Activated CD8-positive, alpha-beta memory T cell treated with anti-CD3 and anti-CD28 coated beads, Interleukin-2, amount 10 ng/mL, durations not matched to agents 7 days and 5 days (primary cell): ENCODE measurements at regions not wholly inside any gene's neighbourhood (a gene's known extent, or its start where the extent isn't known, plus 50 kb on each side); places are given as distances from the start of the nearest gene placed in this dataset.
"Not testable (repeated sequence)": the region's sequence is repeated elsewhere in the genome, so short reads cannot be mapped to it uniquely, and the experiment has no call there.

Experiments used
- ATAC-seq: fragments of 150-1000 bp; cut with Tn5 transposase; one replicate; pipeline ENCODE4 v1.10.0; 2021; ENCODE audit warnings: moderate library complexity
- CTCF ChIA-PET: fragments of 350-600 bp; sonication (Branson Sonifier 250); formaldehyde crosslinking; loops from one replicate; lab custom pipeline; 2021; ENCODE audit warnings: antibody characterized with exemption; lab: Charles Lee
- DNase-seq: peaks from one replicate; pipeline ENCODE4 v3.0.0-alpha.2; 2020
- H3K27ac Mint-ChIP-seq: one replicate; pipeline ENCODE4 v1.8.0; 2021; ENCODE audit warnings: mild to moderate bottlenecking, mixed read lengths
- H3K27me3 Mint-ChIP-seq: one replicate; pipeline ENCODE4 v1.8.0; 2021; ENCODE audit warnings: mixed read lengths
- H3K36me3 Mint-ChIP-seq: one replicate; pipeline ENCODE4 v1.8.0; 2021; ENCODE audit warnings: mild to moderate bottlenecking, mixed read lengths
- H3K4me1 Mint-ChIP-seq: one replicate; pipeline ENCODE4 v1.8.0; 2021; ENCODE audit warnings: mixed read lengths
- H3K4me3 Mint-ChIP-seq: one replicate; pipeline ENCODE4 v1.8.0; 2021; ENCODE audit warnings: mild to moderate bottlenecking, moderate library complexity, mixed read lengths
- H3K9me3 Mint-ChIP-seq: one replicate; pipeline ENCODE4 v1.8.0; 2022; ENCODE audit warnings: low read depth, mixed read lengths

GRCh38 chr1:90362163-90362562, 354.9 kb downstream of the BARHL2 start:
- Mint-ChIP-seq H3K4me3 (no peak overlapping the region), H3K4me1 (no peaks in the 10 kb centered on the region), H3K27ac (no peak overlapping the region), H3K9me3 (no peaks in the 10 kb centered on the region), H3K27me3 (peaks cover 14% of the 10 kb centered on the region), H3K36me3 (no peaks in the 10 kb centered on the region)
- ATAC-seq: no peak
- CTCF ChIA-PET: no interaction called here
- DNase-seq: no peak

- no peaks in the 10 kb centered on the region for H3K4me1 Mint-ChIP-seq
- CTCF ChIA-PET: no interaction called here
- DNase-seq (no peak), ATAC-seq (no peak)
- peaks cover 10% of the 10 kb centered on the region for H3K27me3 Mint-ChIP-seq
- H3K9me3 Mint-ChIP-seq: no peaks in the 10 kb centered on the region
- no peaks in the 10 kb centered on the region for H3K36me3 Mint-ChIP-seq
- H3K27ac Mint-ChIP-seq: no peak overlapping the region
- no peak overlapping the region for H3K4me3 Mint-ChIP-seq
Observed at GRCh38 chr1:90361026-90361425, 356.1 kb downstream of the BARHL2 start.

GRCh38 chr1:90359994-90360393, 357.1 kb downstream of the BARHL2 start:
- Mint-ChIP-seq H3K4me3 (no peak overlapping the region), H3K4me1 (no peaks in the 10 kb centered on the region), H3K9me3 (no peaks in the 10 kb centered on the region), H3K27ac (no peak overlapping the region), H3K36me3 (no peaks in the 10 kb centered on the region), H3K27me3 (peaks cover 8% of the 10 kb centered on the region)
- ATAC-seq (no peak), DNase-seq (no peak)
- CTCF ChIA-PET: no interaction called here

GRCh38 chr1:90358448-90358847, 358.7 kb downstream of the BARHL2 start:
- CTCF ChIA-PET: no interaction called here
- DNase-seq (no peak), ATAC-seq (no peak)
- H3K27ac Mint-ChIP-seq: no peak overlapping the region
- no peaks in the 10 kb centered on the region for H3K4me1 Mint-ChIP-seq
- peaks cover 3% of the 10 kb centered on the region for H3K27me3 Mint-ChIP-seq
- H3K36me3 Mint-ChIP-seq: no peaks in the 10 kb centered on the region
- no peaks in the 10 kb centered on the region for H3K9me3 Mint-ChIP-seq
- no peak overlapping the region for H3K4me3 Mint-ChIP-seq

- ATAC-seq (no peak), DNase-seq (no peak)
- Mint-ChIP-seq H3K27me3 (peaks cover 1% of the 10 kb centered on the region), H3K4me1 (no peaks in the 10 kb centered on the region), H3K36me3 (no peaks in the 10 kb centered on the region), H3K27ac (no peak overlapping the region), H3K9me3 (no peaks in the 10 kb centered on the region), H3K4me3 (no peak overlapping the region)
- CTCF ChIA-PET: no interaction called here
Observed at GRCh38 chr1:90357995-90358394, 359.1 kb downstream of the BARHL2 start.

GRCh38 chr1:90356991-90357390, 360.1 kb downstream of the BARHL2 start:
- DNase-seq (no peak), ATAC-seq (no peak)
- H3K36me3 Mint-ChIP-seq: no peaks in the 10 kb centered on the region
- no peak overlapping the region for H3K4me3 Mint-ChIP-seq
- CTCF ChIA-PET: no interaction called here
- no peaks in the 10 kb centered on the region for H3K27me3 Mint-ChIP-seq
- no peaks in the 10 kb centered on the region for H3K9me3 Mint-ChIP-seq
- H3K4me1 Mint-ChIP-seq: no peaks in the 10 kb centered on the region
- H3K27ac Mint-ChIP-seq: no peak overlapping the region

GRCh38 chr1:90356101-90356500, 361.0 kb downstream of the BARHL2 start:
- H3K27ac Mint-ChIP-seq: no peak overlapping the region
- H3K4me1 Mint-ChIP-seq: no peaks in the 10 kb centered on the region
- no peaks in the 10 kb centered on the region for H3K27me3 Mint-ChIP-seq
- DNase-seq: no peak
- CTCF ChIA-PET: no interaction called here
- no peak overlapping the region for H3K4me3 Mint-ChIP-seq
- no peaks in the 10 kb centered on the region for H3K9me3 Mint-ChIP-seq
- ATAC-seq: no peak
- H3K36me3 Mint-ChIP-seq: no peaks in the 10 kb centered on the region

GRCh38 chr1:90354704-90355103, 359.8 kb downstream of the ZNF326 start:
- CTCF ChIA-PET: no interaction called here

GRCh38 chr1:90351019-90351418, 356.1 kb downstream of the ZNF326 start:
- Mint-ChIP-seq H3K9me3 (no peaks in the 10 kb centered on the region), H3K36me3 (no peaks in the 10 kb centered on the region), H3K27me3 (no peaks in the 10 kb centered on the region), H3K4me3 (no peak overlapping the region), H3K4me1 (no peaks in the 10 kb centered on the region), H3K27ac (no peak overlapping the region)
- CTCF ChIA-PET: no interaction called here
- ATAC-seq: no peak
- no peak for DNase-seq

More at GRCh38 chr1:90354704-90355103, 359.8 kb downstream of the ZNF326 start:
- Mint-ChIP-seq H3K9me3 (no peaks in the 10 kb centered on the region), H3K4me3 (no peak overlapping the region), H3K27me3 (no peaks in the 10 kb centered on the region), H3K27ac (no peak overlapping the region), H3K36me3 (no peaks in the 10 kb centered on the region), H3K4me1 (no peaks in the 10 kb centered on the region)
- ATAC-seq (no peak), DNase-seq (no peak)

GRCh38 chr1:90349510-90349909, 354.6 kb downstream of the ZNF326 start:
- Mint-ChIP-seq H3K27me3 (no peaks in the 10 kb centered on the region), H3K9me3 (no peaks in the 10 kb centered on the region), H3K4me3 (no peak overlapping the region), H3K27ac (no peak overlapping the region), H3K36me3 (no peaks in the 10 kb centered on the region), H3K4me1 (no peaks in the 10 kb centered on the region)
- no peak for ATAC-seq
- DNase-seq: no peak
- CTCF ChIA-PET: no interaction called here

GRCh38 chr1:90348934-90349333, 354.0 kb downstream of the ZNF326 start:
- no peaks in the 10 kb centered on the region for H3K4me1 Mint-ChIP-seq
- no peak overlapping the region for H3K27ac Mint-ChIP-seq
- H3K9me3 Mint-ChIP-seq: no peaks in the 10 kb centered on the region
- CTCF ChIA-PET: no interaction called here
- no peak for DNase-seq
- no peak overlapping the region for H3K4me3 Mint-ChIP-seq
- H3K27me3 Mint-ChIP-seq: no peaks in the 10 kb centered on the region
- no peak for ATAC-seq
- H3K36me3 Mint-ChIP-seq: no peaks in the 10 kb centered on the region

GRCh38 chr1:90348459-90348858, 353.5 kb downstream of the ZNF326 start:
- not testable (repeated sequence) for ATAC-seq, H3K4me3 Mint-ChIP-seq

GRCh38 chr1:90347366-90347765, 352.5 kb downstream of the ZNF326 start:
- Mint-ChIP-seq H3K4me1 (no peaks in the 10 kb centered on the region), H3K27ac (no peak overlapping the region), H3K27me3 (no peaks in the 10 kb centered on the region), H3K4me3 (no peak overlapping the region), H3K36me3 (no peaks in the 10 kb centered on the region), H3K9me3 (no peaks in the 10 kb centered on the region)
- DNase-seq: no peak
- CTCF ChIA-PET: no interaction called here
- no peak for ATAC-seq

More at GRCh38 chr1:90348459-90348858, 353.5 kb downstream of the ZNF326 start:
- DNase-seq, H3K9me3 Mint-ChIP-seq, H3K36me3 Mint-ChIP-seq, H3K27me3 Mint-ChIP-seq, H3K4me1 Mint-ChIP-seq, H3K27ac Mint-ChIP-seq, CTCF ChIA-PET: not testable (repeated sequence)

- Mint-ChIP-seq H3K4me3 (no peak overlapping the region), H3K27me3 (no peaks in the 10 kb centered on the region), H3K4me1 (no peaks in the 10 kb centered on the region), H3K36me3 (no peaks in the 10 kb centered on the region), H3K9me3 (no peaks in the 10 kb centered on the region), H3K27ac (no peak overlapping the region)
- CTCF ChIA-PET: no interaction called here
- ATAC-seq: no peak
- no peak for DNase-seq
Observed at GRCh38 chr1:90346757-90347156, 351.8 kb downstream of the ZNF326 start.

- no peak for ATAC-seq
Observed at GRCh38 chr1:90346349-90346748, 351.4 kb downstream of the ZNF326 start.

More at GRCh38 chr1:90346349-90346748, 351.4 kb downstream of the ZNF326 start:
- H3K9me3 Mint-ChIP-seq: no peaks in the 10 kb centered on the region
- H3K4me1 Mint-ChIP-seq: no peaks in the 10 kb centered on the region
- CTCF ChIA-PET: no interaction called here
- H3K27me3 Mint-ChIP-seq: no peaks in the 10 kb centered on the region
- no peaks in the 10 kb centered on the region for H3K36me3 Mint-ChIP-seq
- no peak overlapping the region for H3K4me3 Mint-ChIP-seq
- DNase-seq: no peak
- no peak overlapping the region for H3K27ac Mint-ChIP-seq
